Body of pancreas (tissue), 4 donors: ENCODE measurements at regions not wholly inside any gene's neighbourhood (a gene's known extent, or its start where the extent isn't known, plus 50 kb on each side); places are given as distances from the start of the nearest gene placed in this dataset.

Experiments used
- ATAC-seq: fragments of 150-250 bp; one replicate; pipeline ENCODE4 v1.9.1; 2016
- DNase-seq, 4 donors: peaks; one replicate each; pipeline ENCODE4 v3.0.0-alpha.2; 2019
- H3K27ac ChIP-seq, 4 donors: fragments of 200-600 bp; sonication (generic); 1 replicate in 3 of 4; 2 replicates in 1 of 4; pipeline versions ENCODE4 v1.5.1 to v1.6.1; 2016 to 2019; ENCODE audit warnings: mild to moderate bottlenecking in 1 of 4, mixed read lengths in 1 of 4, moderate library complexity in 1 of 4
- H3K27me3 ChIP-seq, 2 donors: fragments of 200-600 bp; sonication (generic); one replicate each; pipeline ENCODE4 v1.6.0; 2016; ENCODE audit warnings: mild to moderate bottlenecking in 1 of 2
- H3K36me3 ChIP-seq, 2 donors: fragments of 200-600 bp; sonication (generic); replicated peaks in 1 of 2; 2 replicates each; pipeline ENCODE4 v1.5.1; 2016; ENCODE audit warnings: low read depth in 2 of 2; ENCODE audit not compliant: insufficient read depth in 1 of 2
- H3K4me1 ChIP-seq: fragments of 200-600 bp; sonication (generic); one replicate; pipeline ENCODE4 v1.6.0; 2016
- H3K4me3 ChIP-seq, 2 donors: fragments of 200-600 bp; sonication (generic); 1 replicate in 1 of 2; 2 replicates in 1 of 2; pipeline ENCODE4 v1.5.1; 2016 to 2019
- H3K9me3 ChIP-seq, 3 donors: fragments of 200-600 bp; sonication (generic); 1 replicate in 2 of 3; 2 replicates in 1 of 3; pipeline ENCODE4 v1.5.1; 2016
- CTCF ChIP-seq, 7 experiments: fragments of 450-650 bp in 4 of 7; fragments of 200-600 bp in 3 of 7; sonication (generic) in 3 of 7; IDR thresholded peaks; one replicate each; pipeline ENCODE4 v1.5.1; 2016 to 2019; ENCODE audit warnings: antibody characterized with exemption in 7 of 7
- POLR2A ChIP-seq, 3 donors: fragments of 450-650 bp; IDR thresholded peaks; one replicate each; pipeline ENCODE4 v1.6.1; 2016; ENCODE audit warnings: antibody characterized with exemption in 3 of 3, mild to moderate bottlenecking in 2 of 3
- WGBS, 2 donors: methylation state at CpG; one replicate each; pipeline ENCODE4 v1.1.5; 2017; 5-methylcytosine and 5-hydroxymethylcytosine counted together
- intact Hi-C: fragments of 100-400 bp; cut with DNase I; formaldehyde crosslinking; loops from one replicate; pipeline ENCODE4 v1.15.1; 2023

GRCh38 chr5:4876804-4877203 lies 263.3 kb upstream of the ADAMTS16 start:
- no peak for DNase-seq
- Histone ChIP-seq H3K27me3 (no peaks in the 10 kb centered on the region), H3K36me3 (no peaks in the 10 kb centered on the region), H3K9me3 (no peaks in the 10 kb centered on the region), H3K4me3 (no peak overlapping the region), H3K4me1 (no peaks in the 10 kb centered on the region), H3K27ac (no peak overlapping the region)
- intact Hi-C loops: loop anchor here (10.0 kb wide), 1 partner anchor 538 kb away; no protein-coding TSS in a partner anchor
- WGBS, 2 donors: 60% methylated on average over 1 to 9 of the region's 9 CpGs
- ATAC-seq: no peak
- TF ChIP-seq CTCF (IDR thresholded peaks at IDR 0.05) (no peak), POLR2A (IDR thresholded peaks at IDR 0.05) (no peak)

- no peak overlapping the region for H3K27ac ChIP-seq
Measured at GRCh38 chr5:4877579-4877978, 262.6 kb upstream of the ADAMTS16 start.

GRCh38 chr5:4879075-4879474 lies 261.1 kb upstream of the ADAMTS16 start:
- no peak for ATAC-seq
- Histone ChIP-seq H3K4me1 (no peaks in the 10 kb centered on the region), H3K27me3 (no peaks in the 10 kb centered on the region), H3K9me3 (no peaks in the 10 kb centered on the region), H3K36me3 (no peaks in the 10 kb centered on the region), H3K27ac (no peak overlapping the region), H3K4me3 (no peak overlapping the region)
- no peak for TF ChIP-seq CTCF (IDR thresholded peaks at IDR 0.05)
- no peak for TF ChIP-seq POLR2A (IDR thresholded peaks at IDR 0.05)
- 70% methylated on average over 10 of the region's 10 CpGs; no CpG with 5 or more reads in 1 of the 2 donors for WGBS, 2 donors
- intact Hi-C loops: loop anchor here (10.0 kb wide), 1 partner anchor 536 kb away; no protein-coding TSS in a partner anchor
- no peak for DNase-seq

More at GRCh38 chr5:4877579-4877978, 262.6 kb upstream of the ADAMTS16 start:
- intact Hi-C loops: loop anchor here (10.0 kb wide), 1 partner anchor 537 kb away; no protein-coding TSS in a partner anchor
- DNase-seq (no peak), ATAC-seq (no peak)
- Histone ChIP-seq H3K9me3 (no peaks in the 10 kb centered on the region), H3K4me3 (no peak overlapping the region), H3K27me3 (no peaks in the 10 kb centered on the region), H3K36me3 (no peaks in the 10 kb centered on the region), H3K4me1 (no peaks in the 10 kb centered on the region)
- TF ChIP-seq POLR2A (IDR thresholded peaks at IDR 0.05) (no peak), CTCF (IDR thresholded peaks at IDR 0.05) (no peak)
- WGBS, 2 donors: 53 to 56% methylated on average over 6 of the region's 6 CpGs

GRCh38 chr5:4879693-4880303 lies 260.3 kb upstream of the ADAMTS16 start:
- Histone ChIP-seq H3K4me1 (no peaks in the 10 kb centered on the region), H3K27ac (no peak overlapping the region), H3K4me3 (no peak overlapping the region), H3K9me3 (no peaks in the 10 kb centered on the region), H3K27me3 (no peaks in the 10 kb centered on the region), H3K36me3 (no peaks in the 10 kb centered on the region)
- 34 to 43% methylated on average over 14 to 15 of the region's 15 CpGs for WGBS, 2 donors
- intact Hi-C loops: loop anchor here (10.0 kb wide), 1 partner anchor 535 kb away; no protein-coding TSS in a partner anchor
- ATAC-seq (peak; percentile 85), DNase-seq (peak; percentile 82 to 88 (median 83))
- peak in 1 of 3 donors; percentile 11 for TF ChIP-seq POLR2A (IDR thresholded peaks at IDR 0.05)
- peak; percentile 89 to 98 (median 94) for TF ChIP-seq CTCF (IDR thresholded peaks at IDR 0.05)

- Histone ChIP-seq H3K36me3 (no peaks in the 10 kb centered on the region), H3K27me3 (no peaks in the 10 kb centered on the region), H3K9me3 (no peaks in the 10 kb centered on the region), H3K4me3 (no peak overlapping the region), H3K27ac (no peak overlapping the region), H3K4me1 (no peaks in the 10 kb centered on the region)
- intact Hi-C loops: no loop called here
- DNase-seq (no peak), ATAC-seq (no peak)
- TF ChIP-seq POLR2A (IDR thresholded peaks at IDR 0.05) (no peak), CTCF (IDR thresholded peaks at IDR 0.05) (no peak)
- 57 to 61% methylated on average over 8 to 15 of the region's 15 CpGs for WGBS, 2 donors
Measured at GRCh38 chr5:4880304-4880741, 259.8 kb upstream of the ADAMTS16 start.
